ENCODE measurements at regions not wholly inside any gene's neighbourhood (a gene's known extent, or its start where the extent isn't known, plus 50 kb on each side); places are given as distances from the start of the nearest gene placed in this dataset.

- TF ChIP-seq CTCF (IDR thresholded peaks at IDR 0.05; ENCODE audit: low read depth, low read length) = no peak
- H3K4me3 ChIP-seq (ENCODE audit: low read depth, low read length) = no peak overlapping the region
Observed at GRCh38 chr6:6736791-6737654, 148.5 kb downstream of the LY86 start.

GRCh38 chr6:6737671-6738070 is 149.2 kb downstream of the LY86 start:
- no peak overlapping the region for H3K4me3 ChIP-seq (ENCODE audit: low read depth, low read length)
- TF ChIP-seq CTCF (IDR thresholded peaks at IDR 0.05; ENCODE audit: low read depth, low read length) = no peak

- H3K4me3 ChIP-seq (ENCODE audit: low read depth, low read length) = no peak overlapping the region
- no peak for TF ChIP-seq CTCF (IDR thresholded peaks at IDR 0.05; ENCODE audit: low read depth, low read length)
Observed at GRCh38 chr6:6738108-6738507, 149.6 kb downstream of the LY86 start.

GRCh38 chr6:6738922-6739716 is 150.6 kb downstream of the LY86 start:
- no peak overlapping the region for H3K4me3 ChIP-seq (ENCODE audit: low read depth, low read length)
- no peak for TF ChIP-seq CTCF (IDR thresholded peaks at IDR 0.05; ENCODE audit: low read depth, low read length)

GRCh38 chr6:6740595-6740994 is 152.1 kb downstream of the LY86 start:
- no peak for TF ChIP-seq CTCF (IDR thresholded peaks at IDR 0.05; ENCODE audit: low read depth, low read length)

GRCh38 chr6:6741264-6741663 is 152.7 kb downstream of the LY86 start:
- no peak overlapping the region for H3K4me3 ChIP-seq (ENCODE audit: low read depth, low read length)
- TF ChIP-seq CTCF (IDR thresholded peaks at IDR 0.05; ENCODE audit: low read depth, low read length) = no peak

More at GRCh38 chr6:6740595-6740994, 152.1 kb downstream of the LY86 start:
- H3K4me3 ChIP-seq (ENCODE audit: low read depth, low read length) = no peak overlapping the region

- TF ChIP-seq CTCF (IDR thresholded peaks at IDR 0.05; ENCODE audit: low read depth, low read length) = no peak
- H3K4me3 ChIP-seq (ENCODE audit: low read depth, low read length) = no peak overlapping the region
Observed at GRCh38 chr6:6742535-6742934, 154.0 kb downstream of the LY86 start.

Measured in WI38 (cell line).